ENCODE measurements at regions not wholly inside any gene's neighbourhood (a gene's known extent, or its start where the extent isn't known, plus 50 kb on each side); places are given as distances from the start of the nearest gene placed in this dataset.

DNA sequence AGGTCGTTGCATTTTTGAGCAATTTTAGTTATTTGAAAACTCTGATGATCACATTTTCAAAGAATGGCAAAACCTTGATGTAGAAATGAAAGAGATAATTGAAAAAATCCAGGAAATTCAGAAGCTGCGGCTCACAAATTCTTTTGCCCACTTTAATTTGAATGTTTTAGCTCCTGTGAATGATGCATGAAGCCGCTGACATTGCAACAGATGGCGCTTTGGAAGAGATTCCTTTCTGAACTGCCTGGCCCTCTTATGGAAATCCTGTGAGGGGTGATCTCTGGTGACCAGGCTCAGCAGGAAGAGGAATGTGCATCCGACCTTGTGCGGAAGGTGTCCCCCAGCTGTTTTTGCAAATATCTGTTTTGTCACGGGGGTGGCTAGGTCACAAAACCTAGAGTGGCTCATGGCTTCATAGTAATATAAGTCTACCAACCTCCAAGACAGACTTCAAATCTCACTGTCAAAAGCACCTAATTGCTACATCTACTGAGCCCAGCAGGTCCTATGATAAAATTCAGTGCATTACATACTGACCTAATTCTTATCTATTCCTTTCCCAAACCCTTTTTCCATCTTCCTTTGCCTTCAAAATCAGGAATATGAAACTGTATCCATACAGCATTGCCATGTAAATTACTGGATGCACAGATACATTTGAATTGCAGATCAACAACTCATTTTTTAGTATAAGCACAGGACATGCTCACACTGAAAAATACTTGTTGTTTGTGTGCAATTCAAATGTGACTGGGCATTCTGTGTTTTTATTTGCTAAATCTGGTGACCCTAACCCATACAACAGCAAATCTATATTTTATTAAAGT is 412.7 kb downstream of the ETS1 start:
- H3K4me3 Mint-ChIP-seq, result peak overlapping the region; percentile 13
- peak overlapping the region; percentile 23 for H3K27ac Mint-ChIP-seq
- peaks cover 69% of the 10 kb centered on the region for H3K4me1 Mint-ChIP-seq (ENCODE audit: low read depth)
- H3K36me3 Mint-ChIP-seq (ENCODE audit: low read depth), result no peaks in the 10 kb centered on the region
- TF ChIP-seq, protein P1, sequence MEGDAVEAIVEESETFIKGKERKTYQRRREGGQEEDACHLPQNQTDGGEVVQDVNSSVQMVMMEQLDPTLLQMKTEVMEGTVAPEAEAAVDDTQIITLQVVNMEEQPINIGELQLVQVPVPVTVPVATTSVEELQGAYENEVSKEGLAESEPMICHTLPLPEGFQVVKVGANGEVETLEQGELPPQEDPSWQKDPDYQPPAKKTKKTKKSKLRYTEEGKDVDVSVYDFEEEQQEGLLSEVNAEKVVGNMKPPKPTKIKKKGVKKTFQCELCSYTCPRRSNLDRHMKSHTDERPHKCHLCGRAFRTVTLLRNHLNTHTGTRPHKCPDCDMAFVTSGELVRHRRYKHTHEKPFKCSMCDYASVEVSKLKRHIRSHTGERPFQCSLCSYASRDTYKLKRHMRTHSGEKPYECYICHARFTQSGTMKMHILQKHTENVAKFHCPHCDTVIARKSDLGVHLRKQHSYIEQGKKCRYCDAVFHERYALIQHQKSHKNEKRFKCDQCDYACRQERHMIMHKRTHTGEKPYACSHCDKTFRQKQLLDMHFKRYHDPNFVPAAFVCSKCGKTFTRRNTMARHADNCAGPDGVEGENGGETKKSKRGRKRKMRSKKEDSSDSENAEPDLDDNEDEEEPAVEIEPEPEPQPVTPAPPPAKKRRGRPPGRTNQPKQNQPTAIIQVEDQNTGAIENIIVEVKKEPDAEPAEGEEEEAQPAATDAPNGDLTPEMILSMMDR (IDR thresholded peaks at IDR 0.05), result no peak
- peak; percentile 53 for DNase-seq
- no peaks in the 10 kb centered on the region for H3K9me3 Mint-ChIP-seq
- H3K27me3 Mint-ChIP-seq (ENCODE audit: insufficient read depth), result peaks cover 4% of the 10 kb centered on the region

DNA sequence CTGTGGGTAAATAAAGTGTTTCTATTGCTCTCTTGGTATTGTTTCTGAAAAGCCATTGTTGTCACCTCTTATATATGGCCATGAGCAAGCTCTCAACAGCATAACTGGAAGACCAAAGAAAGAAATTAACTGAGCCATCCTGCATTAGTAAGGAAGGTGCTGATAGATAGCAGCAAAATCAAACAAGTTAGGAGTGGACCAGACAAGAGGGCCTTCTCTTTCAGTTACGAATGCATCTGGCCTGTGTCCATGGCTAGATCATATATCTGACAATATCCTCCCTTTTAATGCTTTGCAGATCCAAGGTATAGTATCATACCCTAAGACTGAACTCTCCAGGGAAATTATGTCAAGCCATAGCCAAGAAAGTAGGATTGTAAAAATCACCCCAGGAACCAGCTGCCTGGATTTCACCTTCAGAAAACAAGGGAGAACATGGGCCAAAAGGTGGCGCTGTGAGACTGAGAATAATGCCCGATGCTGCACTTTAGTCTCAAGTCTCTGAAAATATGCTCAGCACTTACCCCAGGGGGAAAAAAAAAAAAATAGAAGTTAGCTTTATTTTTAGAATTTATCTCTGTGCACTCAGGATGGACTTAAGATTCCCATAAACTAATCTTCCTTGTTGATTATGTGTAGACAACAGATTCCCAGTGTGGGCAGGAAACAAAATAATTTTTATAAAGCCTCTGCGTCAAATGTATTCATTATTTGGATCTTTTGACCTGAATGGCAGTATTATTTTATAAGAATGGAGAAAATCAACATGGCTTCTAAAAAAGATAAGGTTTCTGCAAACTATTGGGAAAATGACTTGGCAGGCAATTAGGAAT is 415.1 kb downstream of the ETS1 start:
- H3K9me3 Mint-ChIP-seq, result no peaks in the 10 kb centered on the region
- TF ChIP-seq, protein P1 (IDR thresholded peaks at IDR 0.05), result peak; percentile 93
- no peak overlapping the region for H3K4me3 Mint-ChIP-seq
- peak; percentile 68 for DNase-seq
- H3K27me3 Mint-ChIP-seq (ENCODE audit: insufficient read depth), result peaks cover 1% of the 10 kb centered on the region; the same call in 1 of the 2 replicates
- H3K36me3 Mint-ChIP-seq (ENCODE audit: low read depth), result no peaks in the 10 kb centered on the region
- peaks cover 46% of the 10 kb centered on the region for H3K4me1 Mint-ChIP-seq (ENCODE audit: low read depth)
- H3K27ac Mint-ChIP-seq, result no peak overlapping the region; the same call in 1 of the 2 replicates

- Mint-ChIP-seq H3K27me3 (ENCODE audit: insufficient read depth) (no peaks in the 10 kb centered on the region), H3K27ac (no peak overlapping the region)
Measured at GRCh38 chr11:128171506-128171905, 415.9 kb downstream of the ETS1 start.

DNA sequence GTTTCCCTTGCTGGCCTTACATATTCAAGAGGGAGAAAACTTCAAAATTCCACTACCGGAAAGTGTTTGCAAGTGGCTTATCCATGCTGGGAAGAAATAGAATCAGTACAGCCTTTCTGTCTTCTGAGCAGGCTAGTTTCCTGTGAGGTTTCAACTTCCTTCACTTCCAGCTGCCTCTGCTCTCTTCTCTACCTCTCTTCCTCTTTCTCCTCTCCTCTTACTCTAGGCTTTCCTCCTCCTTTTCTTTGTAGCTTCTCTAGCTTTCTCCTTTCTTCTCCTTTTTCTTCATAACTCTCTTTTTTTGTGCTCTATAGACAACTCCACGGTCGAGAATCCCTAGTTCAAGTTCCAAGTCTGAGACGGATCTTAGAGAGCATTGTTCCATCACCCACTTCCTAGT is 421.8 kb downstream of the ETS1 start:
- Mint-ChIP-seq H3K4me1 (ENCODE audit: low read depth) (no peaks in the 10 kb centered on the region), H3K27me3 (ENCODE audit: insufficient read depth) (no peaks in the 10 kb centered on the region)

More at GRCh38 chr11:128171506-128171905, 415.9 kb downstream of the ETS1 start:
- TF ChIP-seq, protein P1 (IDR thresholded peaks at IDR 0.05), result no peak
- H3K4me1 Mint-ChIP-seq (ENCODE audit: low read depth), result peaks cover 39% of the 10 kb centered on the region
- no peak for DNase-seq
- H3K9me3 Mint-ChIP-seq, result no peaks in the 10 kb centered on the region
- H3K36me3 Mint-ChIP-seq (ENCODE audit: low read depth), result no peaks in the 10 kb centered on the region
- H3K4me3 Mint-ChIP-seq, result no peak overlapping the region

DNA sequence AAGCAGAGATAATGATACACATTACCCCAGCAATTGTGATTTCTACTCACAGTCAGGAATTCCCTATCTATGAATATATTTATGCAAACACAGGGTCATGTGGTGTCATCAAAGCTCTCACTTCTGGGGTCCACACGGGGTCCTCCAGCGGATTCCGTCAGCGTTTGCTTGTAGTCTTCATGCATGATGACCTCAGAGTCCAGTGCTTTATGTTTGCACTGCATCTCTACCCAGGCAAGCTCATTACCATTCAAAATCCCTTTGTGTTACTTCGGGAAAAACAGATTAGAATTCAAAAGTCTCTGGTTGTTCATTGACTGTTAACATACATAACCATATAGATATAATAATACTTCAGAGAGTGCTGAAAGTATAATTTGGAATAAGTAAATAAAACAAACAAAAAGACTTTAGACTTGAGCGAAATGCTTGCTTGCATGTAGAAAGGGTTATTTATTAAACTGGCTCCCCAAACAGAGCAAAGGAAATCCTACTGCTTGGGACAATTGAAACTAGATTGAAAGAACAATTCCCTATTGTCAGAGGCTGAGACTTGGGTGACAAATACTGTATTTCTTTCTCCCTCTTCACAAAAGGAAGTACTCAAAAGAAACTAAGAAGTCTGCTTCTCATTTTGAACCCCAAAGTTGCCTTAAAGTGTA is 423.1 kb downstream of the ETS1 start:
- H3K4me1 Mint-ChIP-seq (ENCODE audit: low read depth), result no peaks in the 10 kb centered on the region
- H3K36me3 Mint-ChIP-seq (ENCODE audit: low read depth), result no peaks in the 10 kb centered on the region
- no peaks in the 10 kb centered on the region for H3K9me3 Mint-ChIP-seq
- no peaks in the 10 kb centered on the region for H3K27me3 Mint-ChIP-seq (ENCODE audit: insufficient read depth)
- H3K4me3 Mint-ChIP-seq, result no peak overlapping the region
- H3K27ac Mint-ChIP-seq, result no peak overlapping the region
- DNase-seq, result no peak
- TF ChIP-seq, protein P1 (IDR thresholded peaks at IDR 0.05), result no peak

More for the DNA sequence above, 421.8 kb downstream of the ETS1 start:
- TF ChIP-seq, protein P1 (IDR thresholded peaks at IDR 0.05), result no peak
- Mint-ChIP-seq H3K27ac (no peak overlapping the region), H3K36me3 (ENCODE audit: low read depth) (no peaks in the 10 kb centered on the region), H3K4me3 (no peak overlapping the region), H3K9me3 (no peaks in the 10 kb centered on the region)
- DNase-seq, result no peak
